HG03378 (cell line): ENCODE measurements at regions not wholly inside any gene's neighbourhood (a gene's known extent, or its start where the extent isn't known, plus 50 kb on each side); places are given as distances from the start of the nearest gene placed in this dataset.

ENCODE experiments used
- ATAC-seq: cut with Tn5 transposase; IDR thresholded peaks from one replicate; pipeline ENCODE4 v1.9.1; 2021; ENCODE audit warnings: mild to moderate bottlenecking, moderate library complexity; ENCODE audit not compliant: unreplicated experiment

GRCh38 chr15:60093273-60094067 lies 89.4 kb downstream of the FOXB1 start:
- no peak for ATAC-seq

DNA sequence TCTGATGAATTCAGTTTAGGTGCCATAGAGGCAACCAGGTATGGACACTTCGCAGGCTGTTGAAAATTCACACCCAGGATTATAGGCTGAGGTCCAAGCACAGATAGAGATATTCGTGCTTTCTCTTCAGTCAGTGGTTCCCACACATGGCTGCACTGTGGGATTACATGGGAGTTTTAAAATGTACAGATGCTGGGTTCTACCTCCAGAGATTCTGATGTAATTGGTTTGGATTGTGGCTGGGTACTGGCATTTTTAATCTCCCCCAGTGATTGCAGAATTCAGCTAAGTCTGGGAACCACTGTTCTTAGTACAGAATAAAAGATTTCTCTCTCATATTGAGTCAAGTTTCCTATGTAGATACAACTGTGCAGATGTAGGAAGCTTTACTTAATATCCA lies 91.6 kb downstream of the FOXB1 start:
- no peak for ATAC-seq

GRCh38 chr15:60096157-60096556 lies 92.0 kb downstream of the FOXB1 start:
- no peak for ATAC-seq

DNA sequence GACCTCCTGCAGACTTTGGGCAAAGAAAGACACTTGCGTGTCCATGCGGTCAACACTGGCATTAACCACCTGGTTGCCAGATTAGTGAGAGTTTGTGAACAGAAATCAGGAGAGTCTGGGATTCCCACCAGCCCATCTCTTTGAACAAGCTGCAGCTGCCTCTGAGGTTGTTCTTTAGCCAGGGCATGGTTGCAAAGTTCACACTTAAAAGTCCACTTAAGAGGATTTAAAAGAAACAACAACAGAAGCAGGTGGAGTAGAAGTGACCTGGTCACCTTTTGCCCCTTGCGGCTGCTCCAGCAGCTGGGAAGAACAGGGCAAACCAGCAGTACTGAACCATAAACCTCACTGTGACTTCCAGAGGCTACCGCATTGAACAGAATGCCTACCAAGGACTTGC lies 97.3 kb downstream of the FOXB1 start:
- ATAC-seq, result no peak

- ATAC-seq, result no peak
These were observed 98.6 kb downstream of the FOXB1 start for GRCh38 chr15:60102748-60103147.

DNA sequence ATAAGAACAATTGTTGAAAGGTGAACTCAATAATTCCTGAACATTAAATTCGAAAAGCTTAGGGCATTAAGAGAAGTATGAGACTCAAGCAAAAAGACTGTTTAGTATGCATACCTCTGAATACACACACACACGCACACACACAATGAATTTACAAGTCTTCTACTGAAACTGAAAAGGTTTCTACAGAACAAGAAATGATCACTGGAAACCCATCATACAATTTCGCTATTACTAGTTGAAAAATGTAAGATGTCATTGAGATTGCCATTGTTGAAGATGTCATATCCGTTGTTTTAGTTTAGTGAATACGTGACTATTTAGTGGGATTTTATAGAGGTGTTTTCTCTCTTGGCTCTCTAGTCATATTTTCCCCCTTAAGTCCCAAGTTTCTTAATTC lies 106.8 kb downstream of the FOXB1 start:
- ATAC-seq, result no peak

DNA sequence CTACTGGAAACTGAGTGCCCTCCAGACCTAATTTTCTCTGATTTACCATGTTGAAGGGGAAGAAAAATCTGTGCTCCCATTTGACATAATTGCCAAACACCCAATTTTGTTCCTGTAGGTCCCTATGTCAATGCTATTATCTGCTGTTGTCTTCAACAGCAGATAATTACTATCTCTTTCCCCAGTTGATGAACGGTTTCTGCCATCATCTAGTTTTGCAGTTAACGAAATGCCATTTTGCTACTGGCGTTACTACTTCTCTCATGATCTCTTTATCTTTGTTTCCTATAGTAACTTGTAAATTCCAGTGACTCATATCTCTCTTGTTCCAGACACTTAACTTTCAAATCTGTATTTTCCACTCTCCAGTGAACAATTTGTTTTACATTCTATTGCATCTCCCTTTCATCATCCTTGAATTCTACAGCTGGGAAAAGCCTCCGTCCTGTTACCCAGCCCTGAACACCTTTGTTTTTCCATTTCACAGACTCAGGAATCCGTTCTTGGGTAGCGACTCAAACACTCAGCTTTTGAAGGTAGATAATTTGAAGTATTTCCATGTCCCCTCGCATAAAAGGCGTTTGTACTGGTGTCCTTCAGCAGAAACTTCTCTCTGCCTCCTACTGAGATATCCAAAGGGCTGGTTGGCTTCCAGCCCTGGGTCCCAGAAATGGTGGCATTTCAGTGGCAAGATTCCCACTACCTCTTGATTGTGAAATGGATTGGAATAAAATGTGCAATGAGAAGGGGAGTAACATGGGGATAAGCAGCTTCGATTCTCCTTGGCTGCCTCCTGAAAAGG lies 111.7 kb downstream of the FOXB1 start:
- no peak for ATAC-seq

- no peak for ATAC-seq
These were observed 112.5 kb downstream of the FOXB1 start for GRCh38 chr15:60116456-60117089.

- no peak for ATAC-seq
These were observed 114.0 kb downstream of the FOXB1 start for GRCh38 chr15:60118146-60118545.

GRCh38 chr15:60118626-60119025 lies 114.5 kb downstream of the FOXB1 start:
- ATAC-seq, result no peak

DNA sequence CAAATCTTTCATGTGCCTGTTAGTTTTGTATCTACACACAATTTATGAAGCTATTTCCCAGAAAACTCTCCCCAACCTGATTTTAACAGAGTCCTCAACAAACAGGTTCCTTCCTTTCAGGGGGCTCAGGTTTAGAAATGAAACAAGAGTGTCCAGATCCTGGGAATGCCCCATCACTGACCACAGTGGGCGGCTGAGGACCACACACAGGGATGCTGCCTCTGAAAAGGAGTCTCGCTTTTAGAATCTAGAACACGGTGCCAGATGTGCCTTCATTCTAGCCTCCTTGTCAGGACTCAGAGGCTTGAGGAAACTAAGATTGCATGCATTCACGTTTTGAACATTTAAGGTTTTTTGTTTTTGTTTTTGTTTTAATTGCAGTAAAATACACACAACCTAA lies 115.0 kb downstream of the FOXB1 start:
- no peak for ATAC-seq

DNA sequence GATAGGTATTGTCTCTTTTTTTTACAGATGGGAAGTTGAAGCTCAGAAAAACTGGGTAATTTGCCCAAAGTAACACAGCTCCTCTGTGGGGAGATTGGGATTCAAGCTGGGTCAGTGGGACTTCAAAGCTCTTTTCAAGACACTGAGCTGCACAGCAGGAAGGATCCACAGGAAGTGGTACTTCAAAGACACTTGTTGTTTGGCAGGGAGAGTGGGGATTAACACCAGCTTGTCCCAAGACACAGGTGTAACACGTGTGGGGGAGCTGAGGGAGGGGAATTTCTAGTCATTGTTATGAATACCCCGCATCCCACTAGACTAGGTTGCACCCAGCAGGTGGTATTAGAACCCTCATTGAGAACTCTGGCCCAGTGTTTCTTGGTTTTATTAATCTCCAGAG lies 116.0 kb downstream of the FOXB1 start:
- no peak for ATAC-seq

GRCh38 chr15:60121845-60122244 lies 117.7 kb downstream of the FOXB1 start:
- ATAC-seq, result no peak

DNA sequence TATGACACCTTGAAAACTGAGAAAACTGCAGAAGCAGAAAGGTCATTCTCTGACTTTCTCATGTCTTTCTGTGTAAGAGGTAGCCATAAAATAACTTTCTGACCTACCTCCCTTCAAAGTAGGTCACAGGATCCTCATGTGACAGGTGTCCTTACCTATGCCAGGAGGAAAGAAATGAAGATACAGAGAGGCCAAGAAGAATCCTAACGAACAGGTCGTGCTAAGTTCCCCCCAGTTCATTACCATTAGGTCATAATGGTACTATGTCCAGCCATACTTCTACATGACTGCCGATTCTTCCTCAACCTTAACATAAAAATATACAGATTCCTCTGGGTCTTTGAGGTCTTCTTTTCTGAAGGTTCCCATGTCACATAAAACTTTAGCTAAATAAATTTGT lies 118.6 kb downstream of the FOXB1 start:
- ATAC-seq, result no peak

GRCh38 chr15:60124460-60125070 lies 120.5 kb downstream of the FOXB1 start:
- ATAC-seq, result no peak

GRCh38 chr15:60125334-60125733 lies 121.2 kb downstream of the FOXB1 start:
- ATAC-seq, result no peak

DNA sequence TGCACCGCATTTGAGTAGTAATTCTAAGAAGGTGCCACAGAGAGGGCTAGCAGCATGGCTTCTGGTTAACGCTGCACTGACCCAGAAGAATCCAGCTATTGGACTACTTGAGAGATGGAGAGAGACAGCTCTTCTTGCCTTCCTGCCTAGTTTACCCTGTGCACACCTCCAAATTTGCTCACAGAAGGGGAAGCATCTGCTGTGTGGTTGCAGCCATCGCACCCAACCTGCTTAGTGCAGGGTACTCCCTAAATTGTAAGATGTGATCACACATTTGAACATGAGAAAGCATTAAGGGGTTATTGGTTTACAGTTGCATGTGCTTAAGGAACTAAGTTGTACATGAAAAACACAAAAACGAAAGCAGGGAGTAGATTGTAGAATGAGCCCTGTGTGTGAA lies 122.1 kb downstream of the FOXB1 start:
- ATAC-seq, result no peak

DNA sequence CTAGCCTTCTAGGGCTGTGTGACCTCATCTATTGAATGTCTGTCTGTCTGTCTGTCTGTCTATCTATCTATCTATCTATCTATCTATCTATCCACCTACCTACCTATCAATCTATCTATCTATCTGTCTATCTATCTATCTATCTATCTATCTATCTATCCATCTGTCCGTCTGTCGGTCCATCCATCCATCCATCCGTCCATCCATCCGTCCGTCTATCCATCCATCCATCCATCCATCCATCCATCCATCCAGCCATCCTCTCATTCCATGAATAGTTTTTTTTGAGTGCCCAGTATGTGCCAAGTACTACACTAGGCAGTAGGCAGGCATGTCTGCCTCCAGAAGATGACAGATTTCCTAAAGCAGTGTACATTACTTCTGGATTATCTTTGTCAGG lies 122.5 kb downstream of the FOXB1 start:
- ATAC-seq, result no peak

- ATAC-seq, result no peak
These were observed 123.9 kb downstream of the FOXB1 start for GRCh38 chr15:60128000-60128376.

- no peak for ATAC-seq
These were observed 124.6 kb downstream of the FOXB1 start for GRCh38 chr15:60128710-60129109.

GRCh38 chr15:60130398-60130797 lies 126.3 kb downstream of the FOXB1 start:
- no peak for ATAC-seq
